ENCODE measurements at regions not wholly inside any gene's neighbourhood (a gene's known extent, or its start where the extent isn't known, plus 50 kb on each side); places are given as distances from the start of the nearest gene placed in this dataset.

DNA sequence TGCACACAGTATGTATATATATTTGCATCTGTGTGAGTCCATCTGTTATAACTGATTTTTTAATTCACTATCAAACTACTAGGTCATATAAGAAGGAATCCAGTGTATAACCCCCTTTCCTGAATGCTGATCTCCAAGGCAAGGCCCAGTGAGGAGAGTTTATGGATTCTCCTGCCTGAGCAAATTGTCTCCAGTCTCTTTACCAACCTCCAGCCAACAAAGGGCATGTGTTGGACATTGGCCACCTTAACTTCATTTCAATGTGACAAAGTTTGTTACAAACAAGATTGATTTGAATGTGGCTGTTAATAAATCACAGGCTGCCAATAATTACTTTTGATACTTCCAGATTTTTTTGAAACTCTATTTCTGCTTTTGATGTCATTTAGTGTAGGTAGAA is 191.6 kb downstream of the HAO1 start:
- no peak for TF ChIP-seq CTCF (conservative IDR thresholded peaks at IDR 0.05)
- no peak for TF ChIP-seq ZFX (IDR thresholded peaks at IDR 0.05)
